ENCODE measurements at regions not wholly inside any gene's neighbourhood (a gene's known extent, or its start where the extent isn't known, plus 50 kb on each side); places are given as distances from the start of the nearest gene placed in this dataset.

GRCh38 chr17:71748872-71749271 is 371.9 kb upstream of the SOX9 start:
- H3K36me3 ChIP-seq (ENCODE audit: control insufficient read depth, insufficient read depth, low read length), result no peaks in the 10 kb centered on the region
- no peak overlapping the region for H3K27ac ChIP-seq (ENCODE audit: insufficient read depth, low read length, poor library complexity, severe bottlenecking)
- H3K4me1 ChIP-seq (ENCODE audit: control insufficient read depth, insufficient read depth, low read length, poor library complexity, severe bottlenecking), result no peaks in the 10 kb centered on the region
- no peak for DNase-seq
- no peak overlapping the region for H3K4me3 ChIP-seq (ENCODE audit: insufficient read depth, low read depth, low read length, poor library complexity, severe bottlenecking)
- no peaks in the 10 kb centered on the region for H3K27me3 ChIP-seq (replicated peaks; ENCODE audit: control insufficient read depth, insufficient read depth, low read length, poor library complexity, severe bottlenecking)
- no peaks in the 10 kb centered on the region for H3K9me3 ChIP-seq (ENCODE audit: control insufficient read depth, low read length)

GRCh38 chr17:71753070-71753469 is 367.8 kb upstream of the SOX9 start:
- Histone ChIP-seq H3K27ac (ENCODE audit: insufficient read depth, low read length, poor library complexity, severe bottlenecking) (no peak overlapping the region), H3K9me3 (ENCODE audit: control insufficient read depth, low read length) (no peaks in the 10 kb centered on the region), H3K27me3 (replicated peaks; ENCODE audit: control insufficient read depth, insufficient read depth, low read length, poor library complexity, severe bottlenecking) (no peaks in the 10 kb centered on the region), H3K4me3 (ENCODE audit: insufficient read depth, low read depth, low read length, poor library complexity, severe bottlenecking) (no peak overlapping the region), H3K36me3 (ENCODE audit: control insufficient read depth, insufficient read depth, low read length) (no peaks in the 10 kb centered on the region), H3K4me1 (ENCODE audit: control insufficient read depth, insufficient read depth, low read length, poor library complexity, severe bottlenecking) (no peaks in the 10 kb centered on the region)
- no peak for DNase-seq

- no peak overlapping the region for H3K27ac ChIP-seq (ENCODE audit: insufficient read depth, low read length, poor library complexity, severe bottlenecking)
- H3K27me3 ChIP-seq (replicated peaks; ENCODE audit: control insufficient read depth, insufficient read depth, low read length, poor library complexity, severe bottlenecking), result no peaks in the 10 kb centered on the region
- H3K9me3 ChIP-seq (ENCODE audit: control insufficient read depth, low read length), result no peaks in the 10 kb centered on the region
- no peaks in the 10 kb centered on the region for H3K36me3 ChIP-seq (ENCODE audit: control insufficient read depth, insufficient read depth, low read length)
- no peak for DNase-seq
- no peaks in the 10 kb centered on the region for H3K4me1 ChIP-seq (ENCODE audit: control insufficient read depth, insufficient read depth, low read length, poor library complexity, severe bottlenecking)
- no peak overlapping the region for H3K4me3 ChIP-seq (ENCODE audit: insufficient read depth, low read depth, low read length, poor library complexity, severe bottlenecking)
These were observed 363.7 kb upstream of the SOX9 start for GRCh38 chr17:71757156-71757555.

GRCh38 chr17:71757956-71758355 is 362.9 kb upstream of the SOX9 start:
- Histone ChIP-seq H3K27me3 (replicated peaks; ENCODE audit: control insufficient read depth, insufficient read depth, low read length, poor library complexity, severe bottlenecking) (no peaks in the 10 kb centered on the region), H3K27ac (ENCODE audit: insufficient read depth, low read length, poor library complexity, severe bottlenecking) (no peak overlapping the region), H3K4me1 (ENCODE audit: control insufficient read depth, insufficient read depth, low read length, poor library complexity, severe bottlenecking) (no peaks in the 10 kb centered on the region), H3K36me3 (ENCODE audit: control insufficient read depth, insufficient read depth, low read length) (no peaks in the 10 kb centered on the region), H3K9me3 (ENCODE audit: control insufficient read depth, low read length) (no peaks in the 10 kb centered on the region), H3K4me3 (ENCODE audit: insufficient read depth, low read depth, low read length, poor library complexity, severe bottlenecking) (no peak overlapping the region)
- no peak for DNase-seq

- Histone ChIP-seq H3K4me3 (ENCODE audit: insufficient read depth, low read depth, low read length, poor library complexity, severe bottlenecking) (no peak overlapping the region), H3K9me3 (ENCODE audit: control insufficient read depth, low read length) (no peaks in the 10 kb centered on the region), H3K36me3 (ENCODE audit: control insufficient read depth, insufficient read depth, low read length) (no peaks in the 10 kb centered on the region), H3K27ac (ENCODE audit: insufficient read depth, low read length, poor library complexity, severe bottlenecking) (no peak overlapping the region), H3K27me3 (replicated peaks; ENCODE audit: control insufficient read depth, insufficient read depth, low read length, poor library complexity, severe bottlenecking) (no peaks in the 10 kb centered on the region), H3K4me1 (ENCODE audit: control insufficient read depth, insufficient read depth, low read length, poor library complexity, severe bottlenecking) (no peaks in the 10 kb centered on the region)
- no peak for DNase-seq
These were observed 361.3 kb upstream of the SOX9 start for GRCh38 chr17:71759422-71760060.

- Histone ChIP-seq H3K27ac (ENCODE audit: insufficient read depth, low read length, poor library complexity, severe bottlenecking) (no peak overlapping the region), H3K36me3 (ENCODE audit: control insufficient read depth, insufficient read depth, low read length) (no peaks in the 10 kb centered on the region), H3K4me1 (ENCODE audit: control insufficient read depth, insufficient read depth, low read length, poor library complexity, severe bottlenecking) (no peaks in the 10 kb centered on the region), H3K4me3 (ENCODE audit: insufficient read depth, low read depth, low read length, poor library complexity, severe bottlenecking) (no peak overlapping the region), H3K9me3 (ENCODE audit: control insufficient read depth, low read length) (no peaks in the 10 kb centered on the region), H3K27me3 (replicated peaks; ENCODE audit: control insufficient read depth, insufficient read depth, low read length, poor library complexity, severe bottlenecking) (no peaks in the 10 kb centered on the region)
- DNase-seq, result no peak
These were observed 360.6 kb upstream of the SOX9 start for GRCh38 chr17:71760062-71760720.

- Histone ChIP-seq H3K27me3 (replicated peaks; ENCODE audit: control insufficient read depth, insufficient read depth, low read length, poor library complexity, severe bottlenecking) (no peaks in the 10 kb centered on the region), H3K4me3 (ENCODE audit: insufficient read depth, low read depth, low read length, poor library complexity, severe bottlenecking) (no peak overlapping the region)
These were observed 358.3 kb upstream of the SOX9 start for GRCh38 chr17:71762526-71762925.

GRCh38 chr17:71764505-71764904 is 356.3 kb upstream of the SOX9 start:
- no peaks in the 10 kb centered on the region for H3K27me3 ChIP-seq (replicated peaks; ENCODE audit: control insufficient read depth, insufficient read depth, low read length, poor library complexity, severe bottlenecking)
- H3K27ac ChIP-seq (ENCODE audit: insufficient read depth, low read length, poor library complexity, severe bottlenecking), result no peak overlapping the region
- no peaks in the 10 kb centered on the region for H3K4me1 ChIP-seq (ENCODE audit: control insufficient read depth, insufficient read depth, low read length, poor library complexity, severe bottlenecking)
- DNase-seq, result no peak
- no peaks in the 10 kb centered on the region for H3K36me3 ChIP-seq (ENCODE audit: control insufficient read depth, insufficient read depth, low read length)
- no peak overlapping the region for H3K4me3 ChIP-seq (ENCODE audit: insufficient read depth, low read depth, low read length, poor library complexity, severe bottlenecking)
- no peaks in the 10 kb centered on the region for H3K9me3 ChIP-seq (ENCODE audit: control insufficient read depth, low read length)

More at GRCh38 chr17:71762526-71762925, 358.3 kb upstream of the SOX9 start:
- DNase-seq, result no peak
- Histone ChIP-seq H3K36me3 (ENCODE audit: control insufficient read depth, insufficient read depth, low read length) (no peaks in the 10 kb centered on the region), H3K9me3 (ENCODE audit: control insufficient read depth, low read length) (no peaks in the 10 kb centered on the region), H3K27ac (ENCODE audit: insufficient read depth, low read length, poor library complexity, severe bottlenecking) (no peak overlapping the region), H3K4me1 (ENCODE audit: control insufficient read depth, insufficient read depth, low read length, poor library complexity, severe bottlenecking) (no peaks in the 10 kb centered on the region)

GRCh38 chr17:71765437-71765836 is 355.4 kb upstream of the SOX9 start:
- DNase-seq, result no peak
- H3K9me3 ChIP-seq (ENCODE audit: control insufficient read depth, low read length), result no peaks in the 10 kb centered on the region
- no peak overlapping the region for H3K4me3 ChIP-seq (ENCODE audit: insufficient read depth, low read depth, low read length, poor library complexity, severe bottlenecking)
- no peaks in the 10 kb centered on the region for H3K36me3 ChIP-seq (ENCODE audit: control insufficient read depth, insufficient read depth, low read length)
- H3K27me3 ChIP-seq (replicated peaks; ENCODE audit: control insufficient read depth, insufficient read depth, low read length, poor library complexity, severe bottlenecking), result no peaks in the 10 kb centered on the region
- H3K4me1 ChIP-seq (ENCODE audit: control insufficient read depth, insufficient read depth, low read length, poor library complexity, severe bottlenecking), result no peaks in the 10 kb centered on the region
- no peak overlapping the region for H3K27ac ChIP-seq (ENCODE audit: insufficient read depth, low read length, poor library complexity, severe bottlenecking)

- Histone ChIP-seq H3K9me3 (ENCODE audit: control insufficient read depth, low read length) (no peaks in the 10 kb centered on the region), H3K4me3 (ENCODE audit: insufficient read depth, low read depth, low read length, poor library complexity, severe bottlenecking) (no peak overlapping the region), H3K4me1 (ENCODE audit: control insufficient read depth, insufficient read depth, low read length, poor library complexity, severe bottlenecking) (no peaks in the 10 kb centered on the region)
These were observed 351.0 kb upstream of the SOX9 start for GRCh38 chr17:71769850-71770249.

More at GRCh38 chr17:71769850-71770249, 351.0 kb upstream of the SOX9 start:
- no peak for DNase-seq
- H3K36me3 ChIP-seq (ENCODE audit: control insufficient read depth, insufficient read depth, low read length), result no peaks in the 10 kb centered on the region
- no peak overlapping the region for H3K27ac ChIP-seq (ENCODE audit: insufficient read depth, low read length, poor library complexity, severe bottlenecking)
- H3K27me3 ChIP-seq (replicated peaks; ENCODE audit: control insufficient read depth, insufficient read depth, low read length, poor library complexity, severe bottlenecking), result no peaks in the 10 kb centered on the region
